LNCAP (cell line): ENCODE measurements at regions not wholly inside any gene's neighbourhood (a gene's known extent, or its start where the extent isn't known, plus 50 kb on each side); places are given as distances from the start of the nearest gene placed in this dataset.

Experiments used
- CTCF ChIP-seq: fragments of 450-650 bp; IDR thresholded peaks from 2 replicates; pipeline ENCODE4 v1.5.1; 2017; ENCODE audit warnings: mild to moderate bottlenecking

GRCh38 chr20:60410618-60411264 is 452.5 kb downstream of the CDH26 start:
- TF ChIP-seq CTCF, result no peak

GRCh38 chr20:60411813-60412212 is 453.6 kb downstream of the CDH26 start:
- no peak for TF ChIP-seq CTCF

- no peak for TF ChIP-seq CTCF
These were observed 462.5 kb downstream of the CDH26 start for GRCh38 chr20:60420676-60421229.

DNA sequence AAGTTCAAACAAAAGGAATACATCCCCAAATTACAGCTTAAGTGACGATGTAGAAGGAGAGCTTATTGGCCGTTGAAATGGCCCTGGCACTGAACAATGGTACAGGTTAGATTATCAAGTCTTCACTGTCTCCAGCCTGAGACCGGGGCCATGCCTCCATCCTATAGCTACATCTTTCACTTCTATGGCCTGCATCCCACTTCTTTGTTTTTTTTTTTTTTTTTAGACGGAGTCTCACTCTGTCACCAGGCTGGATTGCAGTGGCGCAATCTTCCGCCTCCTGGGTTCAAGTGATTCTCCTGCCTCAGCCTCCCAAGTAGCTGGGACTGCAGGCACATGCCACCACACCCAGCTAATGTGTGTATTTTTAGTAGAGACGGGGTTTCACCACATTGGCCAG is 464.6 kb downstream of the CDH26 start:
- no peak for TF ChIP-seq CTCF

DNA sequence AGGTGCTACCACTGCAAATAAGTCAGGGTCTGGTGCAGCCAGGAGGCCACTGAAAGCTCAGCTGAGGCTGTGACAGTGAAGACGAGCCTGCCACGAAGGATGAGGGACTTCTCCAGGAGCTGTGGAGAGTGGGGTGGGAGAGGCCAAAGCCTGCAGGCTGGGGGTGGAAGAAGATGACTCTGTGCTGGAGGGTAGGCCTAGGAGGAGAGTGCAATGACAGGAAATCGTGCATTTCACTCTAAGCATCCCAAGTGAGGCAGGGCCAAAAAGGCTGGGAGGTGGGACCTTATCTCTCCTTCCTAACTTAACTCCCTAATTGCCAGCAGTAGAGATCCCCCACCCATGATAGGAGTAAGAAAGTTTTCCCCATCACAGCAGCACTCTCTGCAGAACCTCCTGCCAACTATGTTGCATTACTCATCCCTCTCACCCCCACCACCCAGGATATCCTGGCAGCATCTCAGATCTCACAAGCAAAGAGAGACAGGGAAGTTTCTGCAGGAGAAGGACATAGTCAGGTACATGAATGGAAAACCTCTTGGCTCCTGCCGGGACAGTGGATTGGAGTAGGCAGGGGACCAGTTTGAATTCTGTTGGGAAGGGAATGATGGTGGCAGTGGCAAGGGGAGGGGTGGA is 466.2 kb downstream of the CDH26 start:
- TF ChIP-seq CTCF, result no peak

GRCh38 chr20:60427516-60427915 is 469.3 kb downstream of the CDH26 start:
- TF ChIP-seq CTCF, result no peak

- no peak for TF ChIP-seq CTCF
These were observed 470.4 kb downstream of the CDH26 start for GRCh38 chr20:60428651-60429050.
